ENCODE measurements at regions not wholly inside any gene's neighbourhood (a gene's known extent, or its start where the extent isn't known, plus 50 kb on each side); places are given as distances from the start of the nearest gene placed in this dataset.

- Histone ChIP-seq H3K14ac (ENCODE audit: insufficient read length) (no peak overlapping the region), H4K5ac (ENCODE audit: insufficient read length, low read depth, low read length) (no peak overlapping the region), H3K79me1 (ENCODE audit: low read depth, low read length) (no peaks in the 10 kb centered on the region), H3K27me3 (replicated peaks in 1 of 4; ENCODE audit: control insufficient read depth in 3 of 4, extremely low read depth in 1 of 4, insufficient read depth in 3 of 4, low read length in 3 of 4) (no peaks in the 10 kb centered on the region), H3K9ac (replicated peaks in 1 of 4; ENCODE audit: extremely low read depth in 1 of 4, low read depth in 3 of 4, low read length in 3 of 4) (no peak overlapping the region), H3K9me3 (ENCODE audit: insufficient read depth in 2 of 2, low read depth in 1 of 2, low read length in 1 of 2) (no peaks in the 10 kb centered on the region), H2BK120ac (replicated peaks; ENCODE audit: low read depth, low read length) (no peak overlapping the region), H4K91ac (replicated peaks; ENCODE audit: insufficient read length, low read length) (no peak overlapping the region), H3K27ac (ENCODE audit: low read depth, low read length) (no peak overlapping the region), H3K4me2 (ENCODE audit: insufficient read depth in 1 of 2, low read depth in 2 of 2, low read length in 2 of 2) (no peak overlapping the region), H3K4ac (replicated peaks; ENCODE audit: insufficient read length, low read depth, low read length) (no peak overlapping the region), H2BK15ac (ENCODE audit: low read length) (no peak overlapping the region), H2AK5ac (ENCODE audit: low read depth, low read length) (no peak overlapping the region), H2BK12ac (ENCODE audit: low read depth, low read length) (no peak overlapping the region), H3K4me1 (replicated peaks in 1 of 4; ENCODE audit: control insufficient read depth in 3 of 4, insufficient read depth in 4 of 4, low read length in 3 of 4) (no peaks in the 10 kb centered on the region), H3K56ac (replicated peaks; ENCODE audit: insufficient read length, low read depth, low read length) (no peak overlapping the region), H4K8ac (ENCODE audit: extremely low read depth, insufficient read depth, low read length) (no peak overlapping the region), H3K79me2 (ENCODE audit: control insufficient read depth in 1 of 2, insufficient read depth in 2 of 2, low read length in 2 of 2) (no peaks in the 10 kb centered on the region), H2AFZ (ENCODE audit: low read length) (no peak overlapping the region), H3K23ac (ENCODE audit: insufficient read length) (no peak overlapping the region), H3K4me3 (ENCODE audit: extremely low read depth in 1 of 4, insufficient read depth in 2 of 4, low read depth in 3 of 4, low read length in 4 of 4) (no peak overlapping the region), H3K18ac (ENCODE audit: extremely low read depth, low read length) (no peak overlapping the region), H2BK5ac (ENCODE audit: low read depth, low read length) (no peak overlapping the region), H3K36me3 (ENCODE audit: control insufficient read depth in 2 of 4, insufficient read depth in 4 of 4, low read length in 3 of 4) (no peaks in the 10 kb centered on the region; a peak in 1 of 8 replicates), H3K23me2 (ENCODE audit: low read depth, low read length) (no peaks in the 10 kb centered on the region; the same call in 1 of the 2 replicates), H4K20me1 (replicated peaks in 1 of 2; ENCODE audit: control insufficient read depth in 1 of 2, insufficient read depth in 2 of 2, low read length in 2 of 2) (no peaks in the 10 kb centered on the region), H2BK20ac (ENCODE audit: low read length) (no peak overlapping the region)
- no peak for DNase-seq (ENCODE audit: low read depth in 1 of 2, low spot score in 2 of 2)
- no peak for FAIRE-seq
- ChIA-PET CTCF (ENCODE audit: partially characterized antibody) (interaction anchor here (1.6 kb wide), 1 partner anchor 418 kb away, joined by 3 read pairs; no protein-coding TSS in a partner anchor), POLR2A (ENCODE audit: partially characterized antibody) (no interaction called here)
- WGBS, 2 experiments (ENCODE audit: extremely low coverage in 1 of 2, insufficient coverage in 1 of 2, insufficient read length in 1 of 2, insufficient replicate concordance in 2 of 2, low coverage in 1 of 2, low lambda C conversion rate in 2 of 2, missing lambda C conversion rate in 1 of 2), result 79% methylated on average over 1 of the region's 1 CpG; no CpG with 5 or more reads in 1 of the 2 experiments
- TF ChIP-seq KDM5A (IDR thresholded peaks at IDR 0.05; ENCODE audit: low read length), result no peak
- TF ChIP-seq PHF8 (conservative IDR thresholded peaks at IDR 0.05; ENCODE audit: low read depth, low read length), result no peak
- no peak for TF ChIP-seq KDM4A (IDR thresholded peaks at IDR 0.05; ENCODE audit: low read depth, low read length, severe bottlenecking)
- TF ChIP-seq CBX8 (IDR thresholded peaks at IDR 0.05; ENCODE audit: borderline replicate concordance, low read depth, low read length), result no peak
- TF ChIP-seq ATF3 (IDR thresholded peaks at IDR 0.05; ENCODE audit: insufficient read depth, low read depth, low read length), result no peak
- TF ChIP-seq NANOG (IDR thresholded peaks at IDR 0.05; ENCODE audit: insufficient read depth, low read depth, low read length, poor library complexity, severe bottlenecking), result no peak
- TF ChIP-seq RNF2 (IDR thresholded peaks at IDR 0.05; ENCODE audit: borderline replicate concordance, low read depth, low read length, missing control alignments, poor library complexity, severe bottlenecking), result no peak
- no peak for TF ChIP-seq E2F6 (IDR thresholded peaks at IDR 0.05)
- no peak for TF ChIP-seq TCF12 (IDR thresholded peaks at IDR 0.05; ENCODE audit: low read depth, low read length)
- TF ChIP-seq SP4 (IDR thresholded peaks at IDR 0.05; ENCODE audit: low read length), result no peak
- TF ChIP-seq ZNF274 (IDR thresholded peaks at IDR 0.05; ENCODE audit: borderline replicate concordance, extremely low read depth, low read length), result no peak
- no peak for TF ChIP-seq JUN (IDR thresholded peaks at IDR 0.05; ENCODE audit: low read depth, low read length)
- TF ChIP-seq TBP (IDR thresholded peaks at IDR 0.05; ENCODE audit: low read depth, low read length), result no peak
- TF ChIP-seq POU5F1 (IDR thresholded peaks at IDR 0.05; ENCODE audit: low read depth, low read length), result no peak
Observed at GRCh38 chr12:61996717-61997116, 263.5 kb upstream of the USP15 start.
